GM23338 (cell line): ENCODE measurements at regions not wholly inside any gene's neighbourhood (a gene's known extent, or its start where the extent isn't known, plus 50 kb on each side); places are given as distances from the start of the nearest gene placed in this dataset.

ENCODE experiments used
- ATAC-seq: fragments of 200-7000 bp; cut with Tn5 transposase; 3 replicates; pipeline ENCODE4 v1.9.1; 2020
- DNase-seq: peaks from one replicate; pipeline ENCODE4 v3.0.0-alpha.2; 2015; ENCODE audit warnings: low spot score
- H2AFZ ChIP-seq: fragments of 200-600 bp; sonication (generic); 2 replicates; pipeline ENCODE4 v1.8.0; 2016; ENCODE audit warnings: antibody characterized with exemption, mild to moderate bottlenecking, moderate library complexity
- H3F3A ChIP-seq: fragments of 200-600 bp; sonication (generic); replicated peaks from 2 replicates; pipeline ENCODE4 v1.8.0; 2017; ENCODE audit warnings: antibody characterized with exemption, mixed run types, low read depth
- H3K27ac ChIP-seq: fragments of 200-600 bp; sonication (generic); 2 replicates; pipeline ENCODE4 v1.6.1; 2016; ENCODE audit warnings: low read depth
- H3K27me3 ChIP-seq: fragments of 200-600 bp; sonication (generic); 2 replicates; pipeline ENCODE4 v1.8.0; 2016; ENCODE audit warnings: mild to moderate bottlenecking, mixed run types, moderate library complexity; ENCODE audit not compliant: insufficient read depth
- H3K36me3 ChIP-seq: fragments of 200-600 bp; sonication (generic); 2 replicates; pipeline ENCODE4 v1.8.0; 2016; ENCODE audit warnings: mild to moderate bottlenecking; ENCODE audit not compliant: insufficient read depth
- H3K4me1 ChIP-seq: fragments of 200-600 bp; sonication (generic); 2 replicates; pipeline ENCODE4 v1.8.0; 2016; ENCODE audit warnings: mild to moderate bottlenecking, moderate library complexity; ENCODE audit not compliant: insufficient read depth
- H3K4me2 ChIP-seq: fragments of 200-600 bp; sonication (generic); 2 replicates; pipeline ENCODE4 v1.7.1; 2017; ENCODE audit warnings: mixed run types
- H3K4me3 ChIP-seq: fragments of 200-600 bp; sonication (generic); 2 replicates; pipeline ENCODE4 v1.6.1; 2016; ENCODE audit warnings: mixed run types
- H3K79me2 ChIP-seq: fragments of 200-600 bp; sonication (generic); replicated peaks from 2 replicates; pipeline ENCODE4 v1.8.0; 2017; ENCODE audit warnings: mild to moderate bottlenecking; ENCODE audit not compliant: insufficient read depth
- H3K9me2 ChIP-seq: fragments of 200-600 bp; sonication (generic); 2 replicates; pipeline ENCODE4 v1.8.0; 2017; ENCODE audit not compliant: insufficient read depth
- H4K20me1 ChIP-seq: fragments of 200-600 bp; sonication (generic); replicated peaks from 2 replicates; pipeline ENCODE4 v1.8.0; 2017; ENCODE audit warnings: mild to moderate bottlenecking; ENCODE audit not compliant: insufficient read depth
- H3K27ac Mint-ChIP-seq: 2 replicates; pipeline ENCODE4 v1.8.0; 2020; ENCODE audit warnings: inconsistent platforms, mild to moderate bottlenecking, moderate library complexity, mixed read lengths
- H3K27me3 Mint-ChIP-seq: 3 replicates; pipeline ENCODE4 v1.8.0; 2022; ENCODE audit warnings: low read depth, mild to moderate bottlenecking, moderate library complexity, mixed read lengths, inconsistent platforms; ENCODE audit not compliant: insufficient read depth, poor library complexity
- H3K36me3 Mint-ChIP-seq: 3 replicates; pipeline ENCODE4 v1.8.0; 2021; ENCODE audit warnings: low read depth, mild to moderate bottlenecking, inconsistent platforms, moderate library complexity, mixed read lengths
- H3K4me1 Mint-ChIP-seq: 3 replicates; pipeline ENCODE4 v1.8.0; 2020; ENCODE audit warnings: mild to moderate bottlenecking, inconsistent platforms, mixed read lengths
- H3K4me3 Mint-ChIP-seq: 3 replicates; pipeline ENCODE4 v1.8.0; 2021; ENCODE audit warnings: moderate library complexity, mild to moderate bottlenecking, inconsistent platforms, mixed read lengths
- H3K9me3 Mint-ChIP-seq: 3 replicates; pipeline ENCODE4 v1.8.0; 2020; ENCODE audit warnings: moderate library complexity, mild to moderate bottlenecking, inconsistent platforms, mixed read lengths
- CREB1 ChIP-seq: fragments of 250-450 bp; sonication (Bioruptor Pico); IDR thresholded peaks from 2 replicates; pipeline ENCODE4 v1.5.0; 2020; ENCODE audit warnings: low read depth, mild to moderate bottlenecking, moderate library complexity
- CTCF ChIP-seq, 2 experiments: fragments of 200-600 bp in 1 of 2; sonication (generic) in 1 of 2; conservative IDR thresholded peaks; 2 replicates each; pipeline versions ENCODE4 v1.5.1 to v1.6.1; 2016 to 2017; ENCODE audit warnings: antibody characterized with exemption in 2 of 2, low read depth in 2 of 2, mild to moderate bottlenecking in 2 of 2, moderate library complexity in 1 of 2
- ETS1 ChIP-seq: IDR thresholded peaks from 2 replicates; pipeline ENCODE4 v1.6.1; 2016; ENCODE audit warnings: antibody characterized with exemption
- EZH2 ChIP-seq: fragments of 200-600 bp; sonication (generic); IDR thresholded peaks from one replicate; pipeline ENCODE4 v1.8.0; 2017; ENCODE audit warnings: antibody characterized with exemption, mild to moderate bottlenecking, low read depth; ENCODE audit not compliant: unreplicated experiment
- EZH2phosphoT487 ChIP-seq: fragments of 200-600 bp; sonication (generic); IDR thresholded peaks from one replicate; pipeline ENCODE4 v1.8.1; 2018; ENCODE audit warnings: antibody characterized with exemption; ENCODE audit not compliant: unreplicated experiment
- NANOG ChIP-seq: IDR thresholded peaks from 2 replicates; pipeline ENCODE4 v1.6.1; 2016; ENCODE audit warnings: antibody characterized with exemption, borderline replicate concordance
- POLR2AphosphoS5 ChIP-seq: IDR thresholded peaks from 2 replicates; pipeline ENCODE4 v1.6.1; 2016; ENCODE audit warnings: antibody characterized with exemption, low read depth
- REST ChIP-seq: IDR thresholded peaks from one replicate; pipeline ENCODE4 v1.6.1; 2018; ENCODE audit warnings: antibody characterized with exemption; ENCODE audit not compliant: unreplicated experiment
- STAT1 ChIP-seq: IDR thresholded peaks from one replicate; pipeline ENCODE4 v1.6.1; 2016; ENCODE audit warnings: antibody characterized with exemption; ENCODE audit not compliant: unreplicated experiment
- ZNF114 ChIP-seq: fragments of 250-450 bp; sonication (Bioruptor Pico); IDR thresholded peaks from 2 replicates; pipeline ENCODE4 v1.5.0; 2020; ENCODE audit warnings: mild to moderate bottlenecking, moderate library complexity
- ZNF331 ChIP-seq: fragments of 250-450 bp; sonication (Bioruptor Pico); IDR thresholded peaks from 2 replicates; pipeline ENCODE4 v1.5.0; 2020; ENCODE audit warnings: low read depth, mild to moderate bottlenecking, moderate library complexity
- ZNF462 ChIP-seq: fragments of 250-450 bp; sonication (Bioruptor Pico); IDR thresholded peaks from 2 replicates; pipeline ENCODE4 v1.5.0; 2020; ENCODE audit warnings: mild to moderate bottlenecking, moderate library complexity

- H3K36me3 Mint-ChIP-seq: no peaks in the 10 kb centered on the region
- no peaks in the 10 kb centered on the region for H3K36me3 ChIP-seq
- no peak overlapping the region for H3K4me2 ChIP-seq
- ATAC-seq (no peak), DNase-seq (no peak)
- H3K4me1 Mint-ChIP-seq: no peaks in the 10 kb centered on the region; the same call in 2 of the 3 replicates
- no peak overlapping the region for H3K27ac ChIP-seq
- no peaks in the 10 kb centered on the region for H3K79me2 ChIP-seq
- H3K27me3 Mint-ChIP-seq: peaks cover 98% of the 10 kb centered on the region
- no peak for TF ChIP-seq POLR2AphosphoS5
- TF ChIP-seq ETS1: no peak
- TF ChIP-seq REST: no peak
- no peak for TF ChIP-seq STAT1
- TF ChIP-seq EZH2: no peak
- TF ChIP-seq EZH2phosphoT487: no peak
- TF ChIP-seq ZNF114 (CRISPR knock-in tag): no peak
- no peak for TF ChIP-seq ZNF462 (CRISPR knock-in tag)
- TF ChIP-seq CREB1 (CRISPR knock-in tag): no peak
- no peak for TF ChIP-seq CTCF (conservative IDR thresholded peaks at IDR 0.05; ENCODE audit: low read depth in 2 of 2)
- no peak for TF ChIP-seq ZNF331 (CRISPR knock-in tag)
- no peak for TF ChIP-seq NANOG
- H3K27ac Mint-ChIP-seq: no peak overlapping the region
- H4K20me1 ChIP-seq: peaks cover under 1% of the 10 kb centered on the region; the same call in 1 of the 2 replicates
- H3K4me1 ChIP-seq: no peaks in the 10 kb centered on the region
- peaks cover 100% of the 10 kb centered on the region for H3K27me3 ChIP-seq
- no peak overlapping the region for H3K4me3 Mint-ChIP-seq
- H3K9me2 ChIP-seq: no peaks in the 10 kb centered on the region
- no peak overlapping the region for H3K4me3 ChIP-seq
- H3K9me3 Mint-ChIP-seq: peaks cover 6% of the 10 kb centered on the region; the same call in 2 of the 3 replicates
- no peak overlapping the region for H2AFZ ChIP-seq
- H3F3A ChIP-seq: no peaks in the 10 kb centered on the region
Measured at GRCh38 chr22:22433770-22434169, 74.8 kb downstream of the ZNF280B start.
